Lower lobe of right lung (tissue), 2 donors: ENCODE measurements at regions not wholly inside any gene's neighbourhood (a gene's known extent, or its start where the extent isn't known, plus 50 kb on each side); places are given as distances from the start of the nearest gene placed in this dataset.

Experiments used
- ATAC-seq, 2 donors: fragments of 200-7000 bp; cut with Tn5 transposase; one replicate each; pipeline ENCODE4 v1.9.1; 2020 to 2022; ENCODE audit warnings: mild to moderate bottlenecking in 2 of 2, moderate library complexity in 2 of 2
- DNase-seq: peaks from one replicate; pipeline ENCODE4 v3.0.0-alpha.2; 2020
- H3K27ac ChIP-seq: fragments of 200-600 bp; one replicate; pipeline ENCODE4 v1.8.0; 2022
- H3K27me3 ChIP-seq: fragments of 200-600 bp; one replicate; pipeline ENCODE4 v1.8.0; 2022; ENCODE audit warnings: low read depth
- H3K36me3 ChIP-seq: fragments of 200-600 bp; one replicate; pipeline ENCODE4 v1.8.0; 2022; ENCODE audit warnings: mild to moderate bottlenecking
- H3K4me1 ChIP-seq: fragments of 200-600 bp; one replicate; pipeline ENCODE4 v1.8.0; 2022
- H3K4me3 ChIP-seq: fragments of 200-600 bp; one replicate; pipeline ENCODE4 v1.8.0; 2022; ENCODE audit warnings: mild to moderate bottlenecking
- H3K9me3 ChIP-seq: fragments of 200-600 bp; one replicate; pipeline ENCODE4 v1.8.0; 2022
- intact Hi-C: fragments of 100-400 bp; cut with DNase I; formaldehyde crosslinking; loops from one replicate; pipeline ENCODE4 v1.11.0; 2022
- TF ChIP-seq, protein P1 (sequence below): fragments of 200-600 bp; IDR thresholded peaks from one replicate; pipeline ENCODE4 v1.8.0; 2022; ENCODE audit warnings: antibody characterized with exemption, mild to moderate bottlenecking
- donor health status: DM: no; HTN: yes; CAD: no; lungs with severe emphysema.

DNA sequence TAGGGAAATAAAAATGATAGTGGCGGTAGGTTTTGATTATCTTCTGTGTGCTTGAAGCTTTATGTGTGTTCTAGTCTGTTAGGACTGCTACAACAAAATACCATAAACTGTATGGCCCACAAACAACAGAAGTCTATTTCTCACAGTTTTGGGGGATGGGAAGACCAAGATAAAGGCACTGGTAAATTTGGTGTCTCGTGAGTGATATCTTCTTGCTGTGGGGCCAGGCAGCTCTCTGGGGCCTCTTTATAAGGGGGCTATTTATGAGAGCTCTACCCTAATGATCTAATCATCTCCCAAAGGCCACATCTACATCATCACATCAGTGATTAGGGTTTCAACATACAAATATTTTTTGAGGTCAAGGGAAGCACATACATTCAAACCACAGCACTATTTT lies 86.8 kb upstream of the SPHKAP start:
- Histone ChIP-seq H3K4me3 (no peak overlapping the region), H3K4me1 (no peaks in the 10 kb centered on the region), H3K27me3 (no peaks in the 10 kb centered on the region), H3K36me3 (no peaks in the 10 kb centered on the region), H3K27ac (no peak overlapping the region), H3K9me3 (no peaks in the 10 kb centered on the region)
- DNase-seq, result no peak
- TF ChIP-seq, protein P1, sequence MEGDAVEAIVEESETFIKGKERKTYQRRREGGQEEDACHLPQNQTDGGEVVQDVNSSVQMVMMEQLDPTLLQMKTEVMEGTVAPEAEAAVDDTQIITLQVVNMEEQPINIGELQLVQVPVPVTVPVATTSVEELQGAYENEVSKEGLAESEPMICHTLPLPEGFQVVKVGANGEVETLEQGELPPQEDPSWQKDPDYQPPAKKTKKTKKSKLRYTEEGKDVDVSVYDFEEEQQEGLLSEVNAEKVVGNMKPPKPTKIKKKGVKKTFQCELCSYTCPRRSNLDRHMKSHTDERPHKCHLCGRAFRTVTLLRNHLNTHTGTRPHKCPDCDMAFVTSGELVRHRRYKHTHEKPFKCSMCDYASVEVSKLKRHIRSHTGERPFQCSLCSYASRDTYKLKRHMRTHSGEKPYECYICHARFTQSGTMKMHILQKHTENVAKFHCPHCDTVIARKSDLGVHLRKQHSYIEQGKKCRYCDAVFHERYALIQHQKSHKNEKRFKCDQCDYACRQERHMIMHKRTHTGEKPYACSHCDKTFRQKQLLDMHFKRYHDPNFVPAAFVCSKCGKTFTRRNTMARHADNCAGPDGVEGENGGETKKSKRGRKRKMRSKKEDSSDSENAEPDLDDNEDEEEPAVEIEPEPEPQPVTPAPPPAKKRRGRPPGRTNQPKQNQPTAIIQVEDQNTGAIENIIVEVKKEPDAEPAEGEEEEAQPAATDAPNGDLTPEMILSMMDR, result no peak
- intact Hi-C loops, result no loop called here
- ATAC-seq, result no peak

DNA sequence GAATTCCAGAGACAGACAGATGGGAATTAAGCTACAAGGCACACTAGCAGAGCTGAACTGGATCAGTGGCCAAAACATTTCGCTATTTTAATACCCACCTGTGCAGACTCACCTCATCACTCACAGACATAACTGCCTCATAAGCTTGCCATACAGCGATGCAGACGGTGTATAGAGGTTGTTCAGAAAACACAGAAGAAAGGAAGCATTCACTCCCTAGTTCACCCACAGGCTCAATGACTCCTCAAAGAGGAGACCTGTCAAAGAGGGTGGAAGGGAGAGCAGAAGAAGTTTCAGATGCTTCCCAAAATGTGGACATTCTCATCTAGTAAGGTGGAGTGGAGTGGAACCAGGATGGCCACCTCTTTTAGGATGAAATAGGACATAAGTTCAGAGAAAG lies 81.7 kb upstream of the SPHKAP start:
- Histone ChIP-seq H3K36me3 (no peaks in the 10 kb centered on the region), H3K27me3 (no peaks in the 10 kb centered on the region), H3K4me1 (no peaks in the 10 kb centered on the region), H3K4me3 (no peak overlapping the region), H3K9me3 (no peaks in the 10 kb centered on the region), H3K27ac (no peak overlapping the region)
- intact Hi-C loops, result no loop called here
- DNase-seq, result no peak
- ATAC-seq, result no peak
- TF ChIP-seq, protein P1, result no peak

GRCh38 chr2:228261546-228261945 lies 80.1 kb upstream of the SPHKAP start:
- intact Hi-C loops, result no loop called here
- no peak overlapping the region for H3K27ac ChIP-seq
- no peaks in the 10 kb centered on the region for H3K4me1 ChIP-seq
- no peaks in the 10 kb centered on the region for H3K27me3 ChIP-seq
- no peaks in the 10 kb centered on the region for H3K36me3 ChIP-seq
- ATAC-seq, result no peak
- no peak for DNase-seq
- no peaks in the 10 kb centered on the region for H3K9me3 ChIP-seq
- H3K4me3 ChIP-seq, result no peak overlapping the region
- TF ChIP-seq, protein P1, result no peak

GRCh38 chr2:228257379-228257778 lies 75.9 kb upstream of the SPHKAP start:
- intact Hi-C loops, result no loop called here
- Histone ChIP-seq H3K9me3 (no peaks in the 10 kb centered on the region), H3K27ac (no peak overlapping the region), H3K36me3 (no peaks in the 10 kb centered on the region), H3K27me3 (no peaks in the 10 kb centered on the region), H3K4me1 (no peaks in the 10 kb centered on the region), H3K4me3 (no peak overlapping the region)
- ATAC-seq (no peak), DNase-seq (no peak)
- TF ChIP-seq, protein P1, result no peak

DNA sequence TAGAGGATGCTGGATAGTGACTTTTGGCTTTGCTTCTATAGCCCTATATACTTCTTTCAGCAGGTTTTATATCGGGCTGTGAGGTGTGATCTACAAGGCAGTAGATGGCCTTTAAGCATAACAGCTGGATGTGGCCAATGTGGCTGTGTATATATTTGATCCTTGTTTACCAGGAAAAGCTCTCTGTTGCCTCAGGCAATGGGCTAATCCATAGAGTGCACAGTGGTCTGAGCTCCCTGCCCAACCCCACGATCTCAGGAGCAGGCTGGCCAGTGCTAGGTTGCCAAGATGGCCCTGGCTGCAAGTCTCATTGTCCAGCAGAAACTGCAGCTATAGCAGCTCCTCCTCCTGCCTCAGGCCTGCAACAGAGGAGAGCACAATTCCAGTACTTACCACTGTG lies 72.3 kb upstream of the SPHKAP start:
- Histone ChIP-seq H3K9me3 (no peaks in the 10 kb centered on the region), H3K36me3 (no peaks in the 10 kb centered on the region), H3K27me3 (no peaks in the 10 kb centered on the region), H3K27ac (no peak overlapping the region), H3K4me3 (no peak overlapping the region), H3K4me1 (no peaks in the 10 kb centered on the region)
- DNase-seq, result no peak
- intact Hi-C loops, result no loop called here
- TF ChIP-seq, protein P1, result no peak
- ATAC-seq, result no peak

- Histone ChIP-seq H3K9me3 (no peaks in the 10 kb centered on the region), H3K27ac (no peak overlapping the region), H3K27me3 (no peaks in the 10 kb centered on the region), H3K4me1 (no peaks in the 10 kb centered on the region), H3K4me3 (no peak overlapping the region), H3K36me3 (no peaks in the 10 kb centered on the region)
- intact Hi-C loops, result no loop called here
- TF ChIP-seq, protein P1, result no peak
- ATAC-seq (no peak), DNase-seq (no peak)
These were observed 65.8 kb upstream of the SPHKAP start for GRCh38 chr2:228247335-228247734.
